Renal cortical epithelial cell (primary cell): ENCODE measurements at regions not wholly inside any gene's neighbourhood (a gene's known extent, or its start where the extent isn't known, plus 50 kb on each side); places are given as distances from the start of the nearest gene placed in this dataset.

Experiments used
- DNase-seq: peaks from one replicate; pipeline ENCODE4 v3.0.0-alpha.2; 2011; ENCODE audit warnings: low read depth

- DNase-seq, result no peak
Observed at GRCh38 chr1:218582646-218583045, 237.5 kb downstream of the TGFB2 start.

DNA sequence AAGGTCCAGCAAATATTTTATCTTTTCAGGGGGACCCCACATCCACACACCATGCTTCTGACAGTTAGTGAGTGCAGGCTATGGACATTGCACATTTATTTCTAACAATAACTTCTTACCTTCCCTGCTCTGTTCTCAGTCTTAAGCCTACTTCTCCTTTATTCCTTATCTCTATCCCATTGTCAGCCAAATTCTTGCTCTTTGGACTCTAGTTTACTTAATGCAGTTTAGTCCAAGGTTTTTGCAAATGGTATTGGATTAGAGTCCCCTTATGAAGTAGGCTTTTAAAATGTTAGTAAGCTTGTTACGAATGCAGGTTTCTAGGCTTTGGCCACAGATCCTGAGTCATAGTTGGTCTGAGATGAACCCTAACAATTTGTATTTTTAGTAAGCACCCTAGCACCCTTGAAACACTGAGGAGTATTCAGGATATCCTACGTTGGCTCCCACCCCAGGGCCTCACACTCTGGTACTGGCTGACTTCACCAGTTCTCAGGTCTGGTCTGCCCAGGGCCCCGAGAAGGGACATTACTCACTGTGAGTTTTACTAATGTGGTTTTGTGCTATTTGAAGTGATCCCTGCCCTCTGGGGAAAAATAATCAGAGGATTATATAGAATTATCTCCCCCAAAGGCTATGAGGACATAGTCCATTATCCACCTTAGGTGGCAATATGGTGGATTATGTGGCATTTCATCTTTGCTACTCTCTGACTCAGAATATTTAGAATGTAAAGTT is 239.5 kb downstream of the TGFB2 start:
- DNase-seq, result peak; percentile 36

- DNase-seq, result peak; percentile 42
Observed at GRCh38 chr1:218585511-218586184, 240.5 kb downstream of the TGFB2 start.

DNA sequence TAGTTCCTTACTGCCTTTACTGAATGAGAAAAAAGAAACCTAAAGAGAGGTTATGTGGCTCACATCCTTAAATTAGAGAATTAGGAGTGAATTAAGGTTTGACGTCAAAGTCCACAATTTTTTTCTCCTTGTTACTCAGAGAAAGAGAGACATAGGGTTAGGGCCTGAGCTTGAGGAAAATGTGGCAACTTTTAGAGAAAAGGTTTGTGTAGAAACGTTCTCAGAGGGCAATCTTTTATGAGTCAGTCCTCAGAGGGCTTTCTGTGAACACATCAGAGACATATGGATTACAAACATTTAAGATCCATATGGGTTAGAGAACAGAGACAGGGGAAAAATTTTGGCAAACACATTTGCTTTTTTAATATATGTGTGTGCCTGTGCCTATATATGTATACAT is 242.8 kb downstream of the TGFB2 start:
- no peak for DNase-seq

GRCh38 chr1:218588540-218589172 is 243.5 kb downstream of the TGFB2 start:
- no peak for DNase-seq

GRCh38 chr1:218589487-218589886 is 244.4 kb downstream of the TGFB2 start:
- DNase-seq, result no peak

DNA sequence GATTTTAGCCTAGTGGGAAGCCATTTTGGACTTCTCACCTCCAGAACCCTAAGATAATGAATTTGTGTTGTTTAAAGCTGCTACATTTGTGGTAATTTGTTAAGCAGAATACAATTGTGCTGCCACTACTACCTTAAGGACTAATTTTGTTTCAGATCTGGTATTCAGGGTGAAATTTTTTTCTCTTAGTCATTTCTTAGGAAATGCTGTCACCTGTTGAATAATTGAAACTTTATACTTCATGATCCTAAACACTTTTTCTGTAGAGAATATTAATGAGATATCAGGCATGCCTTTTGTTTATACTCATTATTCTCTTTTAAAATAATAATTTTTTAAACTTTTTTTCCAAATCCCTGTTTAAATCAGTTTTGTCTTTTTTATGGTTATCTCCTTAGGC is 246.8 kb downstream of the TGFB2 start:
- peak; percentile 41 for DNase-seq

GRCh38 chr1:218592688-218593087 is 247.6 kb downstream of the TGFB2 start:
- peak; percentile 41 for DNase-seq

DNA sequence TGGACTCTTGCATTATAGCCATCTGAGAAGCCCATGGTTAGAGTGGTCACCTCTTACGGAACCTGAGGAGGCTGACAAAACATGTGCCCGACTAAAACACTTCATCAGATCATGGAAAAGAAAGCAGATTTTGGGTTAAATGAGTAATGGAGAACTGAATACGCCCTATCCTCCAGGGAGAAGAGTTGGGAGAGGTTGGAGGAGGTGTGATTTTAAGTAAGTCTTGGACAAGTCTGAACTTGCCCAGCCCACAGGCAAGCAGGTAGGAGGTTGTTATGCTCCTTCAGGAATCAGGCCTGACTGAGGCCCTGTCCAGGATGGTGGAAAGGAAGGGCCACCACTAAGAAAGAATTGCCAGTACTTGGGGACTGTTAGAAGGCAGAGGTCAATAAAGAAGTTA is 255.8 kb downstream of the TGFB2 start:
- DNase-seq, result peak; percentile 15

GRCh38 chr1:218604217-218604616 is 259.1 kb downstream of the TGFB2 start:
- no peak for DNase-seq

DNA sequence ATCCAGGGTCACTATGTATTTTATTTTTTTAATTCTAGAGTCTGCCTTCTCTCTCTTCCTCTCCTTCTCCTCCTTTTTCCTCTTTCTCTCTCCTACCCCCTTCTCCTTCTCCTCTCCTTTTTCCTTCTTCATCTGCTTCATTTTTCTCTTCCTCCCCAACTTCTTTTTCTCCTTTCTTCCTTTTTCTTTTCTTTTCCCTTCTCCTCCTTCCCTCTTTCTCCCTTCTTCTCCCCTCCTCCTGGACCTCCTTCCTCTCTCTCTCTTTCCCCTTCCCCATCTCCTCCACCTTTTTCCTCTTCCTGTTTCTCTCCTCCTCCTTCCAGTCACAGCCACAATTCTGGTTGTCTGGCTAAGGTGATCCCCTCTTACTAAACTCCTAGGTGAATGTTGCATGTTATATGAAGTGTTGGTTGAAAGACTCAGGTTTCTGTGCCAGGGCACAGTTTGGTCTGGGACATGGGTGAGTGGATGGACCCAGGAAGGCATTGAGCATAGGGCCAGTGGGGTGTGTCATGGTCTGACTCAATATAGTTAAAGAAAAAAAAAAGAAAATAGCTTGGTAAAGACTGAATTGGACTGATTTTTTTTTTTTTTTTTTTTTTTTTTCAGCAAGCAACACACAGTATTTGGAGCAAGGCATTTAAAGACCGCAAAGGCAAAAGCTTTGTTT is 266.9 kb downstream of the TGFB2 start:
- peak; percentile 78 for DNase-seq

GRCh38 chr1:218613105-218613504 is 268.0 kb downstream of the TGFB2 start:
- DNase-seq, result no peak

DNA sequence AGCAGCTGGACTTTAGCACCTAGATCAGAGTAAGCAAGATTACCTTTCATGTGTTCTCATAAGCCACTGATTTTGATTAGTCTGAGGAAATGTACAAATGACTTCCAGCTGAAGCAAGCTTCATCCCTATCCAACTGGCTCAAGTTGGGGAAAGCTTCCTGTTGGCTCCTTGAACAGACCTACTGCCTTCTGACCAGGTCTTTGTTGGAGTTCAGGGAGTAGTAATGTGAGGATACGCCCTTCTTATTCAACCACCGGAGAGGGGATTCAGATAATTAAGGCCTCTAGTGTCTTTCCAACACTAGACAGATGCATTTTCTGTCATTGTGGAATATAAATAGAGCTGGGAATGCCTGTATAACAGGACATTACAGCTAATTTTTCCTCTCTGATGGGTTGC is 268.9 kb downstream of the TGFB2 start:
- no peak for DNase-seq

DNA sequence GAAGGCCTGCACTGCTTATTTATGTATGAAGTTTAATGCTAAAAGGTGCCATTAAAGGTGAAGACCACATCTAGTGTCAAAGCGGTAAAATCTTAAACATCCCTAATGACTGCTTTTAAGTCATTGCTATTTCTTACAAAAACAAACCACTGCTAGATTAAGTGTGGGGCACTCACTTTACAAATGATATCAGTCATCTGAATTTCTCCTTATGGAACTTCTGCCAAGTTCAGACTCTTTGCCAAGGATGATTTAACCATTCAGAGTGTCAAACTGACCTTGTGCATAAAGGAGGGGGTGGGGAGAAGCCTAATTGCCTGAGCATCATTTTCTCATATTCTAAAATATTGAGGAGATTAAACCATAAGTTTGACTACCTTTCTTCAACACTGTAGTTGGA is 271.5 kb downstream of the TGFB2 start:
- no peak for DNase-seq

GRCh38 chr1:218617986-218618385 is 272.9 kb downstream of the TGFB2 start:
- DNase-seq, result peak; percentile 28

- DNase-seq, result peak; percentile 15
Observed at GRCh38 chr1:218620956-218621355, 275.8 kb downstream of the TGFB2 start.

- DNase-seq, result peak; percentile 60
Observed at GRCh38 chr1:218624052-218624451, 278.9 kb downstream of the TGFB2 start.

GRCh38 chr1:218625393-218625792 is 280.3 kb downstream of the TGFB2 start:
- DNase-seq, result no peak

DNA sequence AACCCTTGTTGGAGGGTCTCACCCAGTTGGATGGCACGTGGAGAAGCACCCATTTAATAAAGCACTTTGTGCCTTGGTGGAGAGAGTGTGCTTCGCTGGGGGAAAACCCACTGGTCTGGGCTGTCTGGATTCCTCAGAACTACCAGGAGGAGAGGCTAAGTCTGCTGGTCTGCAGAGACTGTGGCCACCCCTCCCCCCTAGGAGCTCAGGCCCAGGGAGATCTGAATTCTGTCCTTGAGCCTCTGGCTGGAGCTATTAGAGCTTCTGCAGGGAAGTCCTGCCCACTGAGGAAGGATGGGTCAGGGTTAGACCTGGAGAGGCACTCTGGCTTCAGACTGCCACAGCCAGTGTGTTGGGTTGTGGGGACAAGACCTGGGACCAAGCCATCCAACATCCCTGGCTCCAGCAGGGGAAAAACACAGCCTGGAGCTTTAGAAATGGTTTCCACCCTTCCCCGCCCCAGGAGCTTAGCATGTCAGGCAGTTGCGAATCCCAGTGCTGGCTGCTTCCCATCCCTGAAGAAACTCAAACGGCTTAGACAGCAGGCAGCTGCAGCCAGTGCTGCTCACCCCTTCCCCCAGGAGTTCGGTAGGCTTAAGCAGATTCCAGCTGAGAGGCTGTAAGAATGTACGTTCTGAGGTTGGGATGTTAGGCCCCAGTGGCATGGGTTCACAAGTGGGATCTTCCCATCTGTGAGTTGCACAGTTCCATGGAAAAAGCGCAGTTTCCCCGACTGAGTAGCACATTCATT is 288.3 kb downstream of the TGFB2 start:
- no peak for DNase-seq

DNA sequence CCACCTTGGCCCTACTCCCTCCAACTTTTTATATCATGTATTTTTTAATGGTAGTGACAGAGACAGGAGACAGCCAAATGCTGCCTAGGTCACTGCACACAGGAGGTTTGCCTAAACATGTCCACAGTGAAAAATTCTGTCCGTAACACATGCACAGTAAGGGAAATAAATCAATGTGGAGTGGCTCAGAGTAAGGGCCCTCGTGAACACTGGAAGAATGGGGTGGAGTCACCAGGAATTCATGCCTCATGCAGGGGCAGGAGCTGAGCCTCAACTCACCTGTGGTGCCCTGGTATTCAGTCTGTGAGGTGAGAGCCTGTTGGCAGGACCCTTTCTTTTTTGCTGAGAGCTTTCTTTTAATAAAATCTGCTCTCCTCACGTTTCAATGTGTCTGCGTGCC is 289.1 kb downstream of the TGFB2 start:
- DNase-seq, result no peak

DNA sequence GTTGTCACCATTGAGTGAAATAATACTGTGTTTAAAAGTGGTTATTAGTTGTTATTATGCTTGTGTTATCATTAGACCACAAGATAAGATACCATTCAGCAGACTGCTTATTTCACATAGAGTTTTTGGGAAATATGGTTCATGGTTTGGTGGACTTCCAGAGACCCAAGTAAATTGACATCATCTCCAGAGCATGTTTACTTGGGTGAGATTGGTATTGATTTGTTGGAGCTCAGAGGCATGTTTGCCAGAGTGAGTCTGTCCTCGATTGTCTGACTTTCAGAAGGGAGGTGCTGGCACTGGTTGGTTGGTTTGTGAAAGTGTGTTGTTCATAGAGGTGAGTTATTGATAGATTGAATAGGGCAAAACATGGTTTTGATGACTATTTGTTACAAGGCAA is 291.4 kb downstream of the TGFB2 start:
- no peak for DNase-seq

DNA sequence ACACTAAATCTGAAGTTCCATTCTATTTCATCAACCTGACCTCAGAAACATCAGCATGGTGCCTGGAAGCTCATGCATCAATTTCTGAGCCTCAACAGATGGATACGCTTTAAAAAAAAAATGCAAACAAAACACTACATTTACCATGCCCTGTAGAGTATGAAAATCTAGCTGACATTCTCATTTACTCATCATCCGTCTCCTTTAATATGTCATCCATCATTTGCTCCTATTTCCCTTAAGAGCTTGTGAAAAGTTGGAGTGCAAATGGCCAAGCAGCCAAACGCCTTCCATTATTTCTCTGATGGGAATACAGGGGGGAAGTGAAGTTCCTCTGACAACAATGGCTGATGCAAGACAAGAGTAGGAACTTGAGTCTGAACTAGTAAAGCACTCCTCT is 295.0 kb downstream of the TGFB2 start:
- DNase-seq, result no peak
